Peyer's patch (tissue), 4 donors: ENCODE measurements at regions not wholly inside any gene's neighbourhood (a gene's known extent, or its start where the extent isn't known, plus 50 kb on each side); places are given as distances from the start of the nearest gene placed in this dataset.

Source experiments
- DNase-seq, 3 donors: peaks; one replicate each; pipeline ENCODE4 v3.0.0-alpha.2; 2017 to 2019
- H3K27ac ChIP-seq, 4 donors: fragments of 200-600 bp; sonication (generic); one replicate each; pipeline ENCODE4 v1.5.1; 2016 to 2019
- H3K27me3 ChIP-seq, 2 donors: fragments of 200-600 bp; sonication (generic); one replicate each; pipeline ENCODE4 v1.5.1; 2019
- H3K36me3 ChIP-seq, 3 donors: fragments of 200-600 bp; sonication (generic); one replicate each; pipeline ENCODE4 v1.5.1; 2016 to 2019
- H3K4me1 ChIP-seq, 4 donors: fragments of 200-600 bp; sonication (generic); one replicate each; pipeline ENCODE4 v1.5.1; 2016 to 2019
- H3K4me3 ChIP-seq, 4 donors: fragments of 200-600 bp; sonication (generic); 1 replicate in 3 of 4; 2 replicates in 1 of 4; pipeline ENCODE4 v1.5.1; 2016 to 2019; ENCODE audit warnings: mild to moderate bottlenecking in 1 of 4
- H3K9me3 ChIP-seq, 4 donors: fragments of 200-600 bp; sonication (generic); one replicate each; pipeline ENCODE4 v1.5.1; 2016 to 2019; ENCODE audit warnings: mild to moderate bottlenecking in 1 of 4
- CTCF ChIP-seq, 6 experiments: fragments of 450-650 bp in 4 of 6; fragments of 200-600 bp in 2 of 6; sonication (generic) in 1 of 6; IDR thresholded peaks; one replicate each; pipeline ENCODE4 v1.5.1; 2017 to 2019; ENCODE audit warnings: antibody characterized with exemption in 6 of 6, mild to moderate bottlenecking in 3 of 6, moderate library complexity in 1 of 6
- POLR2A ChIP-seq, 2 donors: fragments of 450-650 bp; IDR thresholded peaks; one replicate each; pipeline ENCODE4 v1.5.1; 2017; ENCODE audit warnings: antibody characterized with exemption in 2 of 2, mild to moderate bottlenecking in 2 of 2, moderate library complexity in 2 of 2

GRCh38 chr9:28662675-28663074, 1089.4 kb upstream of the C9orf72 start:
- DNase-seq = no peak
- TF ChIP-seq POLR2A (IDR thresholded peaks at IDR 0.05) (no peak), CTCF (IDR thresholded peaks at IDR 0.05) (no peak)
- H3K36me3 ChIP-seq = no peaks in the 10 kb centered on the region
- H3K9me3 ChIP-seq = no peaks in the 10 kb centered on the region
- H3K27me3 ChIP-seq = no peaks in the 10 kb centered on the region
- no peak overlapping the region for H3K4me3 ChIP-seq
- H3K4me1 ChIP-seq = no peaks in the 10 kb centered on the region
- H3K27ac ChIP-seq = no peak overlapping the region

GRCh38 chr9:28668158-28668557, 1094.9 kb upstream of the C9orf72 start:
- DNase-seq = no peak
- Histone ChIP-seq H3K9me3 (no peaks in the 10 kb centered on the region), H3K27ac (no peak overlapping the region), H3K27me3 (no peaks in the 10 kb centered on the region), H3K36me3 (no peaks in the 10 kb centered on the region), H3K4me3 (no peak overlapping the region), H3K4me1 (no peaks in the 10 kb centered on the region)
- TF ChIP-seq POLR2A (IDR thresholded peaks at IDR 0.05) (no peak), CTCF (IDR thresholded peaks at IDR 0.05) (no peak)

GRCh38 chr9:28671000-28671399, 1097.7 kb upstream of the C9orf72 start:
- H3K4me3 ChIP-seq = no peak overlapping the region
- no peak for TF ChIP-seq CTCF (IDR thresholded peaks at IDR 0.05)
- no peak for TF ChIP-seq POLR2A (IDR thresholded peaks at IDR 0.05)

GRCh38 chr9:28678097-28678496, 1104.8 kb upstream of the C9orf72 start:
- no peaks in the 10 kb centered on the region for H3K4me1 ChIP-seq
- no peak overlapping the region for H3K27ac ChIP-seq
- DNase-seq = no peak
- TF ChIP-seq POLR2A (IDR thresholded peaks at IDR 0.05) (no peak), CTCF (IDR thresholded peaks at IDR 0.05) (no peak)
- no peaks in the 10 kb centered on the region for H3K27me3 ChIP-seq
- no peaks in the 10 kb centered on the region for H3K9me3 ChIP-seq
- H3K36me3 ChIP-seq = no peaks in the 10 kb centered on the region
- H3K4me3 ChIP-seq = no peak overlapping the region

More at GRCh38 chr9:28671000-28671399, 1097.7 kb upstream of the C9orf72 start:
- Histone ChIP-seq H3K27me3 (no peaks in the 10 kb centered on the region), H3K9me3 (no peaks in the 10 kb centered on the region), H3K36me3 (no peaks in the 10 kb centered on the region), H3K4me1 (no peaks in the 10 kb centered on the region), H3K27ac (no peak overlapping the region)
- DNase-seq = no peak

DNA sequence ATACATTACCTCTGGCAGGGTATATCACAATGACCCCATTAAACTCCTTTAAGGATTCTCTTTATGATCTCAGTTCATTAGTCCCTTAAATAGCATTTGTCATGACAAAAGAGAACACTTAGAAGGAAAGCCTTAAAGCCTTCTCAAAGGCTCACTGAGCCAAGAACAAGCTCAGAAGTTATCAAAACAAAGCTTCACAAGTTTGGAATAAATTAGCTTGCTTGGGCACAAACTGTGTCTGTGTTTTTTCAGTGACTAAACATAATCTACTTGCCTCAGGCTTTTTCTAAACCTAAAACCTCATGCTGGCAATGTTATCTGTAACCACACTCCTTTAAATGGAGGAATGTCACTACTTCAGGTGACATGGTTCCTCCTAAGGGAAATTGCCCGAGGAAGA, 1114.9 kb upstream of the C9orf72 start:
- DNase-seq = no peak

More for the DNA sequence above, 1114.9 kb upstream of the C9orf72 start:
- TF ChIP-seq CTCF (IDR thresholded peaks at IDR 0.05) (no peak), POLR2A (IDR thresholded peaks at IDR 0.05) (no peak)
- no peaks in the 10 kb centered on the region for H3K4me1 ChIP-seq
- H3K27me3 ChIP-seq = no peaks in the 10 kb centered on the region
- H3K4me3 ChIP-seq = no peak overlapping the region
- no peaks in the 10 kb centered on the region for H3K36me3 ChIP-seq
- no peaks in the 10 kb centered on the region for H3K9me3 ChIP-seq
- no peak overlapping the region for H3K27ac ChIP-seq
